GM19468 (cell line): ENCODE measurements at regions not wholly inside any gene's neighbourhood (a gene's known extent, or its start where the extent isn't known, plus 50 kb on each side); places are given as distances from the start of the nearest gene placed in this dataset.
"Not testable (repeated sequence)": the region's sequence is repeated elsewhere in the genome, so short reads cannot be mapped to it uniquely, and the experiment has no call there.

Source experiments
- ATAC-seq: cut with Tn5 transposase; IDR thresholded peaks from one replicate; pipeline ENCODE4 v1.9.1; 2021; ENCODE audit warnings: mild to moderate bottlenecking, moderate library complexity, moderate number of reproducible peaks; ENCODE audit not compliant: unreplicated experiment; ENCODE audit errors: extremely low read depth

- no peak for ATAC-seq
These were observed 735.0 kb downstream of the CCDC85A start for GRCh38 chr2:56918790-56919189.

GRCh38 chr2:56933976-56934375 is 750.2 kb downstream of the CCDC85A start:
- no peak for ATAC-seq

GRCh38 chr2:56934866-56935265 is 751.1 kb downstream of the CCDC85A start:
- no peak for ATAC-seq

GRCh38 chr2:56940054-56940453 is 756.3 kb downstream of the CCDC85A start:
- ATAC-seq = no peak

- ATAC-seq = no peak
These were observed 769.1 kb downstream of the CCDC85A start for GRCh38 chr2:56952871-56953270.

GRCh38 chr2:56960581-56960980 is 776.8 kb downstream of the CCDC85A start:
- no peak for ATAC-seq

- ATAC-seq = no peak
These were observed 778.9 kb downstream of the CCDC85A start for GRCh38 chr2:56962673-56963072.

GRCh38 chr2:56969513-56969912 is 785.7 kb downstream of the CCDC85A start:
- ATAC-seq = no peak

GRCh38 chr2:56971383-56971974 is 787.7 kb downstream of the CCDC85A start:
- no peak for ATAC-seq

GRCh38 chr2:56981554-56981953 is 797.8 kb downstream of the CCDC85A start:
- ATAC-seq = no peak

- ATAC-seq = no peak
These were observed 801.8 kb downstream of the CCDC85A start for GRCh38 chr2:56985609-56986008.

GRCh38 chr2:57022496-57022895 is 838.7 kb downstream of the CCDC85A start:
- no peak for ATAC-seq

- ATAC-seq = no peak
These were observed 861.3 kb downstream of the CCDC85A start for GRCh38 chr2:57044931-57045635.

- no peak for ATAC-seq
These were observed 865.5 kb downstream of the CCDC85A start for GRCh38 chr2:57049273-57049672.

GRCh38 chr2:57050007-57050406 is 866.2 kb downstream of the CCDC85A start:
- ATAC-seq = no peak

GRCh38 chr2:57066301-57066700 is 882.5 kb downstream of the CCDC85A start:
- not testable (repeated sequence) for ATAC-seq

- ATAC-seq = no peak
These were observed 891.4 kb downstream of the CCDC85A start for GRCh38 chr2:57075226-57075625.

GRCh38 chr2:57080035-57080434 is 896.2 kb downstream of the CCDC85A start:
- no peak for ATAC-seq

- no peak for ATAC-seq
These were observed 901.0 kb downstream of the CCDC85A start for GRCh38 chr2:57084697-57085281.

GRCh38 chr2:57093020-57093419 is 909.2 kb downstream of the CCDC85A start:
- ATAC-seq = no peak

- ATAC-seq = no peak
These were observed 914.1 kb downstream of the CCDC85A start for GRCh38 chr2:57097855-57098254.

- no peak for ATAC-seq
These were observed 916.6 kb downstream of the CCDC85A start for GRCh38 chr2:57100436-57100835.
